NCI-H2196 treated with DMSO at 0.1 percent for 48 hours (cell line): ENCODE measurements at regions not wholly inside any gene's neighbourhood (a gene's known extent, or its start where the extent isn't known, plus 50 kb on each side); places are given as distances from the start of the nearest gene placed in this dataset.

Experiments used
- DNase-seq: peaks from one replicate; lab custom pipeline; 2025; ENCODE audit not compliant: unreplicated experiment; lab: John Stamatoyannopoulos, UW

DNA sequence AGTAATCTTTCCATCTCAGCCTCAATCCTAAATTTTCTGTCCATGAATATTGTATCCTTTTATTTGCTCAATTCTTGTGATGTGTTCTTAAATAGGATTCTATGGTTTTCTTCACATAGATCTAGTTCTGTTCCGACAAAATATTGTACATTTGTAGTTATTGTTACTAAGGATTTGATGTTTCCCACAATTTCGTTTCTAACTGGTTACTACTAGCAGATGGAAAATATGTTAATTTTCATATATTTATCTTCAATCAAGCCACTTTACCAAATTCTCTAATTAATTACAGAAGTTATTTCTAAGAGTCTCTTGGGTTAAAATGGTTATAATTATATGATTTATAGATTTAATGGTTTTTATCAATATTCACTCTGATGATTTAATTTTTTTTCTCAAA, 60.3 kb downstream of the SEC61B start:
- no peak for DNase-seq

GRCh38 chr9:99285965-99286364, 63.9 kb downstream of the SEC61B start:
- DNase-seq: no peak

- DNase-seq: no peak
Observed at GRCh38 chr9:99286536-99286935, 64.5 kb downstream of the SEC61B start.

DNA sequence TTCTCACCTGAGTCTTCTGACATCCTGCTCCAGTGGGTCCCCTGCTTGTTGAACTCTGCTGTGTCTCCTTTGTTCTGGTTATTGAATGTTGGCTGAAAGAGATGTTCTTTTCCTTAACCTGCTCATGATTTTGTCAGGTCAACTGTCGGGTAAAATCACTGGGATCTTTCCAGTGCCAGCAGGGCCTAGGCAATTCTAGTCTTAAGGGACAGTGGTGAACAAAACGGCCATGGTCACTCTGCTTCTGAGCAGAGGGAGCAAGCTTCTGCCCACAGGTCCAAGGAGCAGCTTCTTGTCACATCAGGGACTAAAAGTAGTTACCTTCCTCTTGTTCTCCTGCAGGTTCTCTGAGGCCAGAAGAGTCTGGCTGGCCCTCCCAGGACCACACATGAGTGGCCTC, 65.6 kb downstream of the SEC61B start:
- no peak for DNase-seq

DNA sequence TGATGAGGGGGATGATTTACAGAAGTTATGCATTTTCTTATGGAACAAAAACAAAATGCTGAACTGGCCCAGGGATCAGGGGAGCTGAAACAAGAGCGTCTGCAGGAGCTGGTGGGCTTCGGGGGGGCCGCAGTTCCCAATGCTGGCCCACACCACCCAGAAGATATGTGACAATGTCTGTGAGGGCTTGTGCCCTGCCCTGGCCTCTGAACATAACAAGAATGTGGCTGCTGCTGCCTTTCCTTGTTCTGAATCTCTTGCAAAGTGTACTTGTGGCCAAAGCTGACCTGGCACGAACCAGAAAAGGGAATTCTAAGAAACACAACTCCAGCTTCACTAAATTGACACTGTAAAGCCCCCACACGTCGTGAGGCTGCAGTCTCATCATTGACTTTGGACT, 66.7 kb downstream of the SEC61B start:
- DNase-seq: no peak

DNA sequence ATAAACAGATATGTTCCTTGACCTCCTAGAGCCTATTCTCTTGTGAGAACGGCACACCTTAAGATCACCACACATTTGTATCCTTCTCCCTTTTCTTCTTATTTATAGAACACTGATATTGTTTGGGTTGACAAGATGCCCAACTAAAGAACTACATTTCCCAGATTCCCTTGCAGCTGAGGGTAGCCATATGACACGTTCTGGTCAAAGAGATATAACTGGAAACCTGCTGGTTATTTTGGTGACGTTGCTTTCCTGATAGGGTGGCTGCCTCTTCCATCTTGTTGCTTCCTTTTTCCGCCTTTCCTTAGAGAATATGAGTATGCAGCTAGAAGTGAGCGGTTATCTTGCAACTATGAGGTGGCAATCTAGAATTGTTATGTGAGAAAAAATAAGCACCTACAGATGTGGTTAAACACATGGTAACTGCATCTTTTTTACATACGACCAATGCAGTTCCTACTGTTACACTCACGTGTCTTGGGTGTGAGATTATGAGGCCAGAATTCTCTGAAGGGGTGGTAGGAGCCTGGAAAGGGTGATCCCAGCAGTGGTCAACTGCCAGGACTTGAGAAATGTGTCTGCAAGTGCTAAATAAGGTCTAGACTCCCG, 72.9 kb downstream of the SEC61B start:
- DNase-seq: no peak

- DNase-seq: no peak
Observed at GRCh38 chr9:99296291-99296951, 74.3 kb downstream of the SEC61B start.

DNA sequence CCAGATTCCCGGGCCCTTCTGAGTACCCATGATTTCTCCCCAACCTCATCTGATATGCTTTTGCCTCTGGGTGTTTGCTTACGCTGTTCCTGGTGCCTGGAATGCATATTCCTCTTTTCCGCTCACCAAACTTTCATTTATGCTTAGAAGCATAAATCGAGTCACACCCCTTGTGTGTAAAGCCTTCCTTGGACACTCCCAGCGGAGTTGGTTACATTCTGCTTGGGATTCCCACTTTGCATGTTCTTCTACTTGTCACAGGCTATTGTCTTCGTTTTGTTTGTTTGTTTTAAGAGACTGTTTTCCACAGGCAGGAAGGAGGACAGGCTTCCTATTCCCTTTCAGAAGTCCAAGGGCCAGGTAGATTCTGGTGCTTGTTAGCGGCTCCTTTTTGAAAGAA, 76.5 kb downstream of the SEC61B start:
- no peak for DNase-seq

DNA sequence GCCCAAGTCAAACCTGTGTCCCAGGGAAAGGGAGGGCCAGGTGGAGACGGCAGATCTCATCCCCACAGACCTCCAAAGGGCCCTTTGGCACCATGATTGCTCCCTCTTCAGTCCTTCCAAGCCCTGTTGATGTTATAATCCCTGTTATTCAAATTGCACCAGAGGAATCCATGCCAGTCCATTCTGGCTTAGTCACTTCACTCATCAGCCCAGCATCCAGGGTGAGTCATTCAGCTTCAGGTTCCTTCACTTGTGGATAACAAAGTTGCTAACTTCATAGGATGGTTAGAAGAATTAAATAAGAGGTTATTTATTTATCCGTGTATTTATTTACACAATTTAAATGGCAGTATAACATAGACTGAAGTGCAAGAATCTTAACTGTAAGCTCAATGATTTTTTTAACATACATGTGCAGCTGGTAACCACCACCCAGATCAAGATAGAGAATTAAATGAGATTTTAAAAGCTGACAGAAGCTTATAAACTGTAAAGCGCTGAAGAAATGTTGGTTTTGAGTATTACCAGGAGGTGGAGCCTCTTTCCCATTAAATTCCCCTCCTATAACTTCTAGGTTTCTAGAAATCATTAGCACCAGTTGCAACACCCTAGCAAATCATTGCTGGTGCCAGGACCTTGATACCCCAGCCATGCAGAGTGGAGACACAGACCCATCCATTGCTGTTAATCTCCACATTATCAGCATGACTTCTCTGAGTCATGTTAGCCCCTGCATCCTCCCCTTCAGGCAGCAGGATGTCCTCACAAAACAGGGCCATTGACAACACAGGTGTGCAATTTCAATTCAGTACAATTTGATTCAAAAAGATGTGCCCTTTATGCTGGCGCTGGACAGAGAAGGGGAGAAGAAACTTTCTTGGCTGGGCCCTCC, 77.4 kb downstream of the SEC61B start:
- DNase-seq: no peak

DNA sequence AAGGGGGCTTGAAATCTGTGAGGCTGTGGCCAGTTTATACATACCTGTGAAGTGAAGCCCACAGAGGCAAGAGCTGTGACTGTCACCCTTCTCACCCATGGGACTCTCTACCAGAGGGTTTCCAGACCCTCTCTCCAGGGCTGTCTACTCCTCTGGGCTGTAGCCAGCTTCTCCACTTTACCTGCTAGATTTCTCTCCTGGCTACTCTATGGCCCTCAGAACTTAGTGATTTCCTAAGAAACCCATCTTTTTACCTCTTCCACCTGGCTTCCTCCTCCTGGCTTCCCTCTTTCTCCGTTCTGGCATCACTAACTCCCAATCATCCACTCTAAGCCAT, 78.0 kb downstream of the SEC61B start:
- DNase-seq: no peak

DNA sequence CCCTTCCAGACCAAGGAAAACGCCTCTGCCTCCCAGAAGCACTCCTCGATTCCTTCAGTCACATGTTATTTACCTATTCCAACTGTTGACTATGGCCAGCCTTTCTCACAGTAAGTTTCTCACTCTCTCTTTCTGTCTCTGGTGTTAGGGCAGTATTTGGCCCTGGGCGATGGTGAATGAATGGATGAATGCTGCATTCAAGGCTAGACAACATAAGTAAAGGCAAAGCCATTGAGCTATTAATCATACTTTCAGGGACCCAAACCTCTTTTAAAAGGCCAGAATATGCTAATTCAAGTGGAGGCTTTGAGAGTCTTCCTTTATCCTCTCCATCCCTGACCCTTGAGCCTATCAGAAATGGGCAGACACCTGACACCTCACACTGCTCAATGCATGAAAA, 78.5 kb downstream of the SEC61B start:
- DNase-seq: no peak

DNA sequence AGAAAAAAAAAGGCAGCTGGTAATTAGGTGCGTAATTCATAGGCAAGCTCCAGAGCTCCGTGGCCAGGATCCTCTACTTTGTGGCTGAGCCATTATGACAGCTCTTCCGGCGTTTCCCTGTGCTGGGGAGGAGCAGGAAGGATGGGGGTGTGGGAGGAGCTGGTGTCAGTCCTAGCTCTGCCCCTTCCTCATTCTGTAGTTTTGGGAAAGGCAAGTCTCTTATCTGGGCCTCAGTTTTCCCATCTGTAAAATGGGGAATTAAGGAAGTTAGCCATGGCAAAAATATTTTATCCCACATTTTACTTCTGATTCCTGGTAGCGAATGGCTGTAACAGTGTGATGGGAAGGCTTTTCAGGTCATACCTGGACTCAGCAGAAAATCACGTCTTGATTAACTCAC, 81.1 kb downstream of the SEC61B start:
- no peak for DNase-seq

GRCh38 chr9:99305124-99305523, 83.0 kb downstream of the SEC61B start:
- DNase-seq: no peak

DNA sequence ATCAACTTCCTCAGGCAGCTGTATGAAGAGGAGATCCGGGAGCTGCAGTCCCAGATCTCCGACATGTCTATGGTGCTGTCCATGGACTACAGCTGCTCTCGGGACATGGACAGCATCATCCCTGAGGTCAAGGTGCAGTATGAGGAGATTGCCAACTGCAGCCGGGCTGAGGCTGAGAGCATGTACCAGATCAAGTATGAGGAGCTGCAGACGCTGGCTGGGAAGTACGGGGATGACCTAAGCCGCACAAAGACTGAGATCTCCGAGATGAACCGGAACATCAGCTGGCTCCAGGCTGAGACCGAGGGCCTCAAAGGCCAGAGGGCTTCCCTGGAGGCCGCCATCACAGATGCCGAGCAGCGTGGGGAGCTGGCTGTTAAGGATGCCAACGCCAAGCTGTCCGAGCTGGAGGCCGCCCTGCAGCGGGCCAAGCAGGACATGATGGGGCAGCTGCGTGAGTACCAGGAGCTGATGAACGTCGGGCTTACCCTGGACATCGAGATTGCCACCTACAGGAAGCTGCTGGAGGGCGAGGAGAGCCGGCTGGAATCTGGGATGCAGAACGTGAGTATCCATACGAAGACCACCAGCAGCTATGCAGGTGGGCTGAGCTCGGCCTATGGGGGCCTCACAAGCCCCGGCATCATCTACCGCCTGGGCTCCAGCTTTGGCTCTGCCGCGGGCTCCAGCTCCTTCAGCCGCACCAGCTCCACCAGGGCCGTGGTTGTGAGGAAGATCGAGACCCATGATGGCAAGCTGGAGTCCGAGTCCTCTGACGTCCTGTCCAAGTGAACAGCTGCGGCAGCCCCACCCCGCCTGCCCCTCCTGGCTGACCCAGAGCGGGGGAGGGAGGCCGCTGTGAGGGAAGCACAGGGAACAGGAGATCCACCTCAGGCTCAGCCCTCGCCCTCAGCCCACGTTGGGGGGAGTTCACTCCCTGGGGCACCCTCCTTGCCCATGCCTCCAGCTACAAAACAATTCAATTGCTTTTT, 84.0 kb downstream of the SEC61B start:
- DNase-seq: no peak

DNA sequence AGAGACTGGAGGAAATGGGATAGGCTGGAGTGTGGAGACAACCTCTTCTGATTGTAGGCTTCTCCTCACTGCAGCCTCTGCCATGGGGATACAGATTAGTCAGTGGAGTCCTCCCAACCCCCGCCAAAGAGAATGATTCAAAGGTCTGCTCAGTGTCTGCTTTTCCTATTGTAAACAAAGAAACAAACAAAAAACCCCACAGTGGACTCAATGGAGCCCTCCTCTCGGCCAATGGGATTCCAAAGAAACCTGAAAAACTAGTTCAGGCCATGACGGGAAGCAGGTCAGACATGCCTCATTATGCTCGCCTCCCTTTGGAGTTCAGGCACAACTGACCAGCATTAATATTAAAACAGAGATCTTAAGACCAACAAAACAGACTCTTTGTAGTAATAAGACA, 85.8 kb downstream of the SEC61B start:
- DNase-seq: no peak

GRCh38 chr9:99309141-99309939, 87.3 kb downstream of the SEC61B start:
- no peak for DNase-seq

DNA sequence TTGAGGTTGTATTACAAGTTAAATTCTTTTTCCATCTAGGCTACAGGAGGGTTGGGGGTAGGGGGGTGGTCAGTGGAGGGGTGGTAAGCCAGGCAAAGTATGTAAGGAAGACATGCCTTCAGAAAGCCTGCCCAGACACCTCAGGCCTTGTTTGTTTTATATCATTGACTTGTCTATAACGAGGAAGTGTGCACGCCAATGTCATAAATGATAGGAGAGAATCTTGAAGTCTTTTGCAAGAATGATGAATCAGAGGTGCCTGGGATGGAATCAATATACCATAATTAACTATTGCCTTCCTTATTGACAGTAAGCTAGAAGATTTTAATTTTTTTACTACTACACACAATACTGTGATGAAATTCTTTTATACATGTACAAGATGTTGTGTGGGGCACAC, 90.7 kb downstream of the SEC61B start:
- DNase-seq: no peak

- no peak for DNase-seq
Observed at GRCh38 chr9:99319048-99319447, 97.0 kb downstream of the SEC61B start.

DNA sequence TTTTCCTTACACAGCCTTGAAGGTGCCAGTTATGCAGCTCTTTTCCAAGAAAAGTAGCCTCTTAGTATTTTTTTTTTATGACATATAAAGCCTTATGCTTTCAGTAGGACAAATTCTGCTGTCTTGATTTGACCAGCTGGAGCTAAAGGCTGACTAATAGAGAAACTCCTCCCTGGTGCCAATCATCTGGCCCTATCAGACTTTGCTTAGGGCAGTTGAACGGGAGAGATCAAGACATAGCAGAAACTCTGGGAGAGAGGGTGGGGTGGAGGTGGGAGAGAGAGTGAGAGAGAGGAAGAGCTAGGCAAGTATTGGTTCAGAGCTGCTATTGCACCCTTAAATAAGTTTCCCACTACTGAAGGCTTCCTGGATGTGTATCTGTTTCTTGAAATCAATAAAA, 100.2 kb downstream of the SEC61B start:
- no peak for DNase-seq
